ENCODE measurements at regions not wholly inside any gene's neighbourhood (a gene's known extent, or its start where the extent isn't known, plus 50 kb on each side); places are given as distances from the start of the nearest gene placed in this dataset.

DNA sequence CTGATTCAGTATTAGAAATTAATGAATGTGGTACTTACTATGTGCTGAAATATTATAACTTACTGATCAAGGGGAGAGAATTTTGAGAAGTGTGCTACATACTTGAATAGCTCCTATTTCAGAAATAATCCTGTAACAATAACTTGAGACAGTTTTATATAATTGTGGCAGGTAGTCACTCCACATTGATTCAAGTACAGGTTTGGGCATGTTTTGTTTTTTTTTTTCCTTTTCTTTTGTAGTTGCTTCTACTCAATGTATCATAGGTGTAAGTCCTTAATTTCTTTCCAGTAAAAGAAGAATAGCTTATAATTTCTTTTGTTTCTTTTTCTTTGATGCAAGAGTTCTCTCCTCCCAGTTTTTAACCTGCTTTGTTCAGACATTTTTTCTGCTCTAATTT, 86.1 kb upstream of the ADGRL2 start:
- Histone ChIP-seq H3K4me1 (ENCODE audit: control insufficient read depth, insufficient read depth, low read length) (no peaks in the 10 kb centered on the region), H3K36me3 (ENCODE audit: control insufficient read depth, insufficient read depth, low read length) (no peaks in the 10 kb centered on the region), H3K4me3 (ENCODE audit: low read depth, low read length) (no peak overlapping the region), H3K9me3 (ENCODE audit: control insufficient read depth, insufficient read depth, low read length) (no peaks in the 10 kb centered on the region), H3K9ac (ENCODE audit: low read depth, low read length) (no peak overlapping the region), H3K27me3 (ENCODE audit: control insufficient read depth, insufficient read depth, low read length) (no peaks in the 10 kb centered on the region)

DNA sequence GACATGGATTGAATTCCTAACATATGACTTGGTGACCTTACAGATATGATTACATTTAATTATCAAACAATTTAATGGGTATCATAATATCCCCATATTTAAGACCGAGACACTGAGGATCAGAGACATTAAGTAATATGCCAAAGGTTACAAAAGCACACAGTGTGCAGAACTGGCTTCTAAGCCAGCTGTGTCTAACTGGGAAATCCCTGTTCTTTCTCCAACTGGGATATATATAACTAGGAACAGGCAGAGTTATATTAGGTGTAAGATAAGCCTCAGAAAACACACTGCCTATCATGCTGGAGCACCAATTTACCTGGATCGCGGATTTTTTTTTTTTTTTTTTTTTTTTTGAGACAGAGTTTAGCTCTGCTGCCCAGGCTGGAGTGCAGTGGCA, 88.3 kb upstream of the ADGRL2 start:
- Histone ChIP-seq H3K9me3 (ENCODE audit: control insufficient read depth, insufficient read depth, low read length) (no peaks in the 10 kb centered on the region), H3K27me3 (ENCODE audit: control insufficient read depth, insufficient read depth, low read length) (no peaks in the 10 kb centered on the region), H3K4me1 (ENCODE audit: control insufficient read depth, insufficient read depth, low read length) (no peaks in the 10 kb centered on the region), H3K9ac (ENCODE audit: low read depth, low read length) (no peak overlapping the region), H3K4me3 (ENCODE audit: low read depth, low read length) (no peak overlapping the region), H3K36me3 (ENCODE audit: control insufficient read depth, insufficient read depth, low read length) (no peaks in the 10 kb centered on the region)

DNA sequence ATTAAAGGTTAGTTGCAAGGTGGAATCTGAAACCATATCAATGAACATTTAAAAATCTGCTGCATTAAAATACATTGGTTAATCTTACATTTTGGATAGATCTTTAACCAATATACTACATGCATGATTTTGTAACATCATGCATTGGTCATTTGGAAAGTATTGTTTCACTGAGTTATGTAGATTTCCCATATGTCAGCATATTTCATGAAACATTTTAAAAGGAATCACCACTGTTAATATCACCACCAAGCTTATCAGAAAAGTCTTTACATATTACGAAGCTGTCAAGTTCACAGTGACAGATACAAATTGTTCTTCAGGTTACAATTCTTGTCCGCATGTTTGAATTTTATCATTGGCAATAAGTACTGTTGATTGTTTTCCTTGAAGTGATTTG, 89.9 kb upstream of the ADGRL2 start:
- no peaks in the 10 kb centered on the region for H3K4me1 ChIP-seq (ENCODE audit: control insufficient read depth, insufficient read depth, low read length)
- H3K27me3 ChIP-seq (ENCODE audit: control insufficient read depth, insufficient read depth, low read length), result no peaks in the 10 kb centered on the region
- no peaks in the 10 kb centered on the region for H3K9me3 ChIP-seq (ENCODE audit: control insufficient read depth, insufficient read depth, low read length)
- no peak overlapping the region for H3K4me3 ChIP-seq (ENCODE audit: low read depth, low read length)
- no peaks in the 10 kb centered on the region for H3K36me3 ChIP-seq (ENCODE audit: control insufficient read depth, insufficient read depth, low read length)
- H3K9ac ChIP-seq (ENCODE audit: low read depth, low read length), result no peak overlapping the region

DNA sequence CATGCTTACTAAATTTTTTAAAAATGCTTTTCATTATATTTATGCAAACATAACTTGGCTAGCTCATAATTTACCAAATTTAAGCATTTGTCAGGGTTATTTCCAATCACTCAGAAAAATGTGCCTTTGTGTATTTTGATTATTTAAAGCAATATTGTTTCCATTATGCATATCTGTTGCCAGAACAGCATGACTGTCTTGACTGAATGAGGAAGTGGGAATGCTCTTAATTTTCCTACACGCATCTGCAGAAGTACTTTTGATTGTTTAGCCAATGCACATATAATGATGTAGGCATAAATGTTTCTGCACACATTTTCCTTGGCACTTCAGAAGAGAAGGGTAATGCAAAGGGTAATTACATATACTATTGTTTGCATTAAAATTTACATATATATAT, 92.5 kb upstream of the ADGRL2 start:
- peaks cover 12% of the 10 kb centered on the region for H3K4me1 ChIP-seq (ENCODE audit: control insufficient read depth, insufficient read depth, low read length)

DNA sequence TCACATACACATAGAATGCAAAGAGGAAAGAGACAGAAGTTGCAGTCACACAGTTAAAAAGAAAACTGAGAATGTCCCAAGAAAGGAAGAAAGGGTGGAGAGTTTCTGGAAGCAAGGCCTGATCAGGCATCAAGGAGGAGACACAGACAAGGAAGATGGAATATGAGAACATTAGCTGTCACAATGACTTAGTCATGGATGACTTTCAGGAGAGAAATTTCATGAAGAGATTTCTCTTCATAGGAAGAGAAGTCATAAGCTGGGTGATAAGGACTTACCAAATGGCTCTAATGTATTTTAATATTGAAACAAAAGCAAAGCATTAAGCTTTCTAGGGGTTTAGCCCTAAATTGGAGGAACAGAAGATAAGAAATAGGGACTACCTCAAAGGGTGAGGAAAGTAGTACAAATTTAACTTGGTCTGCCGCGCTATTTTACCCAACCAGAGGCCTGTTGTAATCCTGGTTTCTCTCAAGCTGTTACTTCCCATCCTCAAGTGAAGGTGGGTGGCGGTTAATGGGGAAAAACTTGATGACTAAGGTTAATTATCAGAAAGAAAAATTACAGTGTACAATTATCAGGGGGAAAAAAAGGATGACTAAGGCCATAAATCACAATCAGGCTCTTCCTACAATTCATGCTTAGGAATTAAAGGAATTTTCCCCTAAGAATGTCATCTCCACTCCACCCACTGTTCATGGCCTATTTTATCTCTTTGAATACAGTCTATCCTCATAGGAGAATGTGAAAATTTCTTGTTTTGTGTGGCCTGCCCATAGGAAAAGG, 93.9 kb upstream of the ADGRL2 start:
- Histone ChIP-seq H3K4me1 (ENCODE audit: control insufficient read depth, insufficient read depth, low read length) (peaks cover 13% of the 10 kb centered on the region), H3K9me3 (ENCODE audit: control insufficient read depth, insufficient read depth, low read length) (no peaks in the 10 kb centered on the region), H3K36me3 (ENCODE audit: control insufficient read depth, insufficient read depth, low read length) (no peaks in the 10 kb centered on the region), H3K27me3 (ENCODE audit: control insufficient read depth, insufficient read depth, low read length) (no peaks in the 10 kb centered on the region), H3K9ac (ENCODE audit: low read depth, low read length) (no peak overlapping the region), H3K4me3 (ENCODE audit: low read depth, low read length) (no peak overlapping the region)

More for the DNA sequence above, 92.5 kb upstream of the ADGRL2 start:
- Histone ChIP-seq H3K36me3 (ENCODE audit: control insufficient read depth, insufficient read depth, low read length) (no peaks in the 10 kb centered on the region), H3K27me3 (ENCODE audit: control insufficient read depth, insufficient read depth, low read length) (no peaks in the 10 kb centered on the region), H3K4me3 (ENCODE audit: low read depth, low read length) (no peak overlapping the region), H3K9me3 (ENCODE audit: control insufficient read depth, insufficient read depth, low read length) (no peaks in the 10 kb centered on the region), H3K9ac (ENCODE audit: low read depth, low read length) (no peak overlapping the region)

DNA sequence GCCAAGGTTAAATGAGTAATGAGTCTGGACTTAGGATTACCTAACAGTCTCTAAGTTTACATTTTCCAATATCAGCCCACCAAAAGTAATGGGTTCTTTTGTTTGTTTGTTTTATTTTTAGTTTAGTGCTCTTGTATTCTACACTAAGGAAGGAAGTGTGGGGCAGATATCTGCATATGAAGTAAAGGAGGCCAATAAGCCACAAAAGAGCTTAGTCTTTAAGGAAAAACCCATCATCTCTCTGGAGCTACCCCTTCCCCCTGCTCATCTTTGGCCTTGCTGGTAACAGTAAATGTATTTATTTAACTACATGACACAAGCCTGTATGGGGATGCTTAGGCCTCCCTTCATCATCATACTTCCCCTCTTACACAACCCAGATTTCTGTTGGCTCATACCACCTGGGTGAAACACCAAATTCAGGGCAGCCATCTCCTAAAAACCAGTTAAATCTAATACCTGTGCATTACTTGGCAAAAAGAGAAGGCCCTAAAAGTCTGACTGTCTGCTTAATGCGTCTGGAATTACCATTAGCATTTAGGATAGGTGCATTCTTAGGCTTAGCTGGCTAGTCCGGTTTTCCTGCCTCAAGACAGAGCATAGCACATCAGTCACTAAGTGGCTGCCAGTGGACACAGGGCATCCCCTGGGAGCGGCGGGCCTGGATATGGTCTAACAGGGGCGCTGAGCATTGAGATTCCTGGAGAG, 96.8 kb upstream of the ADGRL2 start:
- Histone ChIP-seq H3K36me3 (ENCODE audit: control insufficient read depth, insufficient read depth, low read length) (no peaks in the 10 kb centered on the region), H3K27me3 (ENCODE audit: control insufficient read depth, insufficient read depth, low read length) (no peaks in the 10 kb centered on the region), H3K4me1 (ENCODE audit: control insufficient read depth, insufficient read depth, low read length) (peaks cover 22% of the 10 kb centered on the region), H3K9ac (ENCODE audit: low read depth, low read length) (no peak overlapping the region), H3K4me3 (ENCODE audit: low read depth, low read length) (no peak overlapping the region), H3K9me3 (ENCODE audit: control insufficient read depth, insufficient read depth, low read length) (no peaks in the 10 kb centered on the region)

DNA sequence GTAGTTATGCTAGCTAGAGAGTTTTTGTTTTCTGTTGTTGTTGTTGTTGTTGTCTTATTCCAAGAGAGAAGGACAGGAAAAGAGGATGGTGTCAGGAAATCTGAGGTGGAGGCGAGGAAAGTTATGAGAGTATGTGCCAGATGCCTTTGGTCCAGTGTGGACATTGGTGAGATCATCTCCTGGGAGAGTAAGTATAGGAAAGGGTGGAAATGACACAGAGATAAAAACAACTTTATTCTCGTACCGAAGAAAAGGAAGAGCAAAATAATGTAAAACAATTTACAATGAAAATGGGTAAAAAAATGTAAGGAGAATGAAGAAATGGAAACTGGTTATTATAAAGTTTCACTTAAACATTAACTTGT, 97.4 kb upstream of the ADGRL2 start:
- H3K9ac ChIP-seq (ENCODE audit: low read depth, low read length), result no peak overlapping the region
- H3K27me3 ChIP-seq (ENCODE audit: control insufficient read depth, insufficient read depth, low read length), result no peaks in the 10 kb centered on the region
- H3K4me3 ChIP-seq (ENCODE audit: low read depth, low read length), result no peak overlapping the region
- H3K36me3 ChIP-seq (ENCODE audit: control insufficient read depth, insufficient read depth, low read length), result no peaks in the 10 kb centered on the region
- no peaks in the 10 kb centered on the region for H3K9me3 ChIP-seq (ENCODE audit: control insufficient read depth, insufficient read depth, low read length)
- peaks cover 23% of the 10 kb centered on the region for H3K4me1 ChIP-seq (ENCODE audit: control insufficient read depth, insufficient read depth, low read length)

DNA sequence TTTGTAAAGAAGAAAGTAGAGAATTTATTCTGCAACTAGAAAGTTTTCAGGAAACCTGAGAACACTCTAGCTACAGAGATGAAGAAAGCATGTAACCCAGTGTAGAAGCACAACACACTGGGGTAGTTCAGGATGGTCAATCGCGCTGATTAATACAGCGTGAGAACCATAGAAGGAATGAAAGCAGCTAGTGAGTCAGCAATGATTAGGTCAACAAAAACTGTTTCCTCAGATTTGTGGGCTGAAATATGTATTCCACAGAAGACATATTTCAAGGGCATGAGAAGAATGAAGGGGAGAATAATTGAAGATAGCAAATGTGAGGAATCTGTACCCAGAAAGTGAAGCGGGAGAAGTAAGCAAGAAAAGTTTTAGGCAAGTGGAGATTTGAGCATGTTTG, 97.8 kb upstream of the ADGRL2 start:
- H3K4me3 ChIP-seq (ENCODE audit: low read depth, low read length), result no peak overlapping the region
- no peaks in the 10 kb centered on the region for H3K36me3 ChIP-seq (ENCODE audit: control insufficient read depth, insufficient read depth, low read length)
- peaks cover 23% of the 10 kb centered on the region for H3K4me1 ChIP-seq (ENCODE audit: control insufficient read depth, insufficient read depth, low read length)
- H3K27me3 ChIP-seq (ENCODE audit: control insufficient read depth, insufficient read depth, low read length), result no peaks in the 10 kb centered on the region
- no peak overlapping the region for H3K9ac ChIP-seq (ENCODE audit: low read depth, low read length)
- no peaks in the 10 kb centered on the region for H3K9me3 ChIP-seq (ENCODE audit: control insufficient read depth, insufficient read depth, low read length)

DNA sequence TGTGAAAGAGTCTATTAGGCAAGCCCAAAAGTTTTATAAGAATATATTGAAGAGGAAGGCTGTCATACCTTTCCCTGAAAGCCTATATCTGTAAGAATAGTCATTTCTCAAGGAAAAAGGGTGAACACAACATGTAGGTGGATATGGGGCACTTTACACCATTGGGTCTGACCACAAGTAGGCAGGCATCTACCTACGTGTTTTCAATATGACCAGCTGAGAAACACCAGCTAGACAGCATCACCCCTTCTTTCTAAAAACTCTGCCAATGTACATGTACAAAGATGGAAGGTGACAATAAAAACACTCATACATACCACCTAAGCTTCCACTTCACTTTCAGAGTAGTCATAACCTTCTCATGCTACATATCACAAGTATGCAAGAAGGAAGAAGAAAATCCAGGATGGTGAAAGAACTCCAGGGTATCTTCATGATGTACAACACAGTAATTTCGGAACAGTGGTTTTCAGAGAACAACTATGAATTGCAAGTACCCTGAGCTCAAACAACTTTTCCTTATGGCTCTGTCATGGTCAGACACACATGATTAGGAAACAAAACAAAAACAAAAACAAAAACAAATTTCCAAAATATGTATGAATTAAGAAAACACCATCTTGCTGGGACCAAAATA, 98.5 kb upstream of the ADGRL2 start:
- Histone ChIP-seq H3K9me3 (ENCODE audit: control insufficient read depth, insufficient read depth, low read length) (no peaks in the 10 kb centered on the region), H3K4me3 (ENCODE audit: low read depth, low read length) (no peak overlapping the region), H3K27me3 (ENCODE audit: control insufficient read depth, insufficient read depth, low read length) (no peaks in the 10 kb centered on the region), H3K9ac (ENCODE audit: low read depth, low read length) (no peak overlapping the region), H3K36me3 (ENCODE audit: control insufficient read depth, insufficient read depth, low read length) (no peaks in the 10 kb centered on the region), H3K4me1 (ENCODE audit: control insufficient read depth, insufficient read depth, low read length) (peaks cover 23% of the 10 kb centered on the region)

DNA sequence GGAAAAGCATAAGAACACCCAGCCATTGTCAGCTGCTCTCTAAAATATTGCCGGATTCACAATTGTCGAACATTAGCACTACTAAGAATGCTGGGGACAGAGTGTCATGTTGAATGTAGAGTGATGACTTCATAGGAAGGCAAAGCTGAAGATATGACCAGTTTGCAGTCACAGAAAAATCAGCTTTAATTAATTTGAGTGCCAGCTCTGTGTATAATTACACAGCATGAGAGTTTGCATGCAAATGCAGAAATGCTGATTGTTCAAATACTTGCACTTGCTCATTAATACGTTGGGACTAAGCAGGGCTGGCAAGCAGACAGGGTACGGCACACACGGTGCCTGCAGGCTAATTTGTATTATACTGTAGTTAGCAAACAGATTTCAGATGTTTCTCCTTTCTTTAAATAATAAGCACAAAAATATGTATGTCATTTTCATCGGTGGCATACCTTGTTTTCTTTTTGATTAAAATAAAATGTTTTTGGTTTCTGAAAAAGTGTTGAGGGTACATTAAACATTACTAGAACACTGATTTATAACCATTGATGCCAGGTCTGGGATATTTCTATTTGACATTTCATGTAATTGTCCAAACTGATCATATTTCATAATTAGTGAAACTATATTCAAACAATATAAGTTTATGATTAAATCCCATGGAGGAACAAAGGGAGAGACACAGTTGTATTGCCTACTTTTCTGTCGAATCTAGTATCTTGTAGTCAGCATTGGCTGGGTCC, 99.8 kb upstream of the ADGRL2 start:
- Histone ChIP-seq H3K9me3 (ENCODE audit: control insufficient read depth, insufficient read depth, low read length) (no peaks in the 10 kb centered on the region), H3K4me3 (ENCODE audit: low read depth, low read length) (no peak overlapping the region), H3K27me3 (ENCODE audit: control insufficient read depth, insufficient read depth, low read length) (no peaks in the 10 kb centered on the region), H3K36me3 (ENCODE audit: control insufficient read depth, insufficient read depth, low read length) (no peaks in the 10 kb centered on the region), H3K4me1 (ENCODE audit: control insufficient read depth, insufficient read depth, low read length) (peaks cover 23% of the 10 kb centered on the region), H3K9ac (ENCODE audit: low read depth, low read length) (no peak overlapping the region)

DNA sequence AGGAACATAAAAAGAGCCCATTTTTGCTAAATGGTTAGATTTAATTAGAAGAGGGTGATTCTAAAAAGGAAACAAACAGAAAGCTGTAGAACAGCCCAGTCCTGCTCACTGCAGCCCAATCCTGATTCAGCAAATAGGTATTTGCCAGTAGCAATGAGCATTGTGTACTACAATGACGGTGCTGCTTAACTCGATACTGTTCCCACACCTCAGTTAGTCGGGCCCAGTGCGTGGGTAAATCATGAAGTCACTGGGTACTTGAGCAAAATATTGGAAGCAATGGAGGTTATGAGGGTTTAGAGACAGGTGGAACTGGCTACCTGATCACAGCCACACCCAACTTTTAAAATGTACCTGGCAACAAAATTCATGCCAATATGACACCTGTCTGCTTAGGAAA, 101.5 kb upstream of the ADGRL2 start:
- no peaks in the 10 kb centered on the region for H3K27me3 ChIP-seq (ENCODE audit: control insufficient read depth, insufficient read depth, low read length)
- no peaks in the 10 kb centered on the region for H3K9me3 ChIP-seq (ENCODE audit: control insufficient read depth, insufficient read depth, low read length)
- H3K9ac ChIP-seq (ENCODE audit: low read depth, low read length), result no peak overlapping the region
- peaks cover 21% of the 10 kb centered on the region for H3K4me1 ChIP-seq (ENCODE audit: control insufficient read depth, insufficient read depth, low read length)
- H3K36me3 ChIP-seq (ENCODE audit: control insufficient read depth, insufficient read depth, low read length), result no peaks in the 10 kb centered on the region
- H3K4me3 ChIP-seq (ENCODE audit: low read depth, low read length), result no peak overlapping the region

All from iPS-15b (cell line).